Astrocyte (in vitro differentiated cells and primary cell): ENCODE measurements at regions not wholly inside any gene's neighbourhood (a gene's known extent, or its start where the extent isn't known, plus 50 kb on each side); places are given as distances from the start of the nearest gene placed in this dataset.

Source experiments
- DNase-seq: peaks from one replicate; pipeline ENCODE4 v3.0.0-alpha.2; 2010; ENCODE audit warnings: low read depth
- FAIRE-seq: peaks from 2 replicates; lab custom pipeline; 2011; peaks lifted over from hg19 to GRCh38; lab: Jason Lieb, UNC
- H2AFZ ChIP-seq: 2 replicates; pipeline ENCODE4 v1.6.0; 2012; ENCODE audit warnings: low read depth, low read length, inconsistent platforms
- H3K27ac ChIP-seq: 2 replicates; pipeline ENCODE4 v1.5.1; 2011; ENCODE audit warnings: low read depth, low read length, inconsistent platforms
- H3K27me3 ChIP-seq: 2 replicates; pipeline ENCODE4 v1.6.0; 2011; ENCODE audit warnings: low read length, inconsistent platforms; ENCODE audit not compliant: insufficient read depth
- H3K36me3 ChIP-seq: 2 replicates; pipeline ENCODE4 v1.5.1; 2011; ENCODE audit warnings: low read length, inconsistent platforms; ENCODE audit not compliant: insufficient read depth
- H3K4me1 ChIP-seq: 2 replicates; pipeline ENCODE4 v1.5.1; 2011; ENCODE audit warnings: low read length, inconsistent platforms; ENCODE audit not compliant: insufficient read depth
- H3K4me2 ChIP-seq: 2 replicates; pipeline ENCODE4 v1.6.0; 2012; ENCODE audit warnings: low read length, inconsistent platforms
- H3K4me3 ChIP-seq: 2 replicates; pipeline ENCODE4 v1.5.1; 2011; ENCODE audit warnings: low read depth, mild to moderate bottlenecking, low read length, inconsistent platforms; ENCODE audit not compliant: insufficient read depth
- H3K79me2 ChIP-seq: 2 replicates; pipeline ENCODE4 v1.6.0; 2012; ENCODE audit warnings: mild to moderate bottlenecking, low read length, inconsistent platforms; ENCODE audit not compliant: insufficient read depth
- H3K9ac ChIP-seq: 2 replicates; pipeline ENCODE4 v1.6.0; 2012; ENCODE audit warnings: mild to moderate bottlenecking, low read length, inconsistent platforms
- H3K9me3 ChIP-seq: 2 replicates; pipeline ENCODE4 v1.5.1; 2012; ENCODE audit warnings: low read depth, mild to moderate bottlenecking, low read length, inconsistent platforms; ENCODE audit not compliant: insufficient read depth
- H4K20me1 ChIP-seq: 2 replicates; pipeline ENCODE4 v1.6.0; 2012; ENCODE audit warnings: low read length, inconsistent platforms; ENCODE audit not compliant: insufficient read depth
- H3K27ac Mint-ChIP-seq: one replicate; pipeline ENCODE4 v1.8.0; 2021; ENCODE audit warnings: mild to moderate bottlenecking, mixed read lengths; ENCODE audit not compliant: unreplicated experiment
- H3K27me3 Mint-ChIP-seq: one replicate; pipeline ENCODE4 v1.8.0; 2021; ENCODE audit warnings: low read depth, mixed read lengths; ENCODE audit not compliant: unreplicated experiment
- H3K36me3 Mint-ChIP-seq: one replicate; pipeline ENCODE4 v1.8.0; 2021; ENCODE audit warnings: low read depth, mixed read lengths; ENCODE audit not compliant: unreplicated experiment
- H3K4me1 Mint-ChIP-seq: one replicate; pipeline ENCODE4 v1.8.0; 2021; ENCODE audit warnings: low read depth, mixed read lengths; ENCODE audit not compliant: unreplicated experiment
- H3K4me3 Mint-ChIP-seq: one replicate; pipeline ENCODE4 v1.8.0; 2021; ENCODE audit warnings: mild to moderate bottlenecking, moderate library complexity, mixed read lengths; ENCODE audit not compliant: unreplicated experiment
- H3K9me3 Mint-ChIP-seq: one replicate; pipeline ENCODE4 v1.8.0; 2021; ENCODE audit warnings: mild to moderate bottlenecking, mixed read lengths; ENCODE audit not compliant: unreplicated experiment
- CTCF ChIP-seq: IDR thresholded peaks from 2 replicates; pipeline ENCODE4 v1.5.1; 2011; ENCODE audit warnings: low read depth, mild to moderate bottlenecking, inconsistent platforms, low read length, moderate library complexity; ENCODE audit not compliant: insufficient read depth
- EZH2 ChIP-seq: IDR thresholded peaks from 2 replicates; pipeline ENCODE4 v1.6.1; 2012; ENCODE audit warnings: mild to moderate bottlenecking, low read length, inconsistent platforms; ENCODE audit not compliant: insufficient read depth

- no peaks in the 10 kb centered on the region for H3K36me3 ChIP-seq
- DNase-seq (peak; percentile 60), FAIRE-seq (peak; percentile 5)
- TF ChIP-seq EZH2, result no peak
- no peak for TF ChIP-seq CTCF
- Mint-ChIP-seq H3K36me3 (peaks cover 5% of the 10 kb centered on the region), H3K27me3 (no peaks in the 10 kb centered on the region), H3K4me1 (peaks cover 24% of the 10 kb centered on the region), H3K4me3 (peak overlapping the region; percentile 2), H3K9me3 (no peaks in the 10 kb centered on the region), H3K27ac (peak overlapping the region; percentile 90)
- H3K9me3 ChIP-seq, result no peaks in the 10 kb centered on the region
- H3K79me2 ChIP-seq, result no peaks in the 10 kb centered on the region
- H3K9ac ChIP-seq, result no peak overlapping the region
- H3K4me1 ChIP-seq, result peaks cover 8% of the 10 kb centered on the region
- H3K4me2 ChIP-seq, result peak overlapping the region; percentile 8
- H2AFZ ChIP-seq, result no peak overlapping the region
- no peaks in the 10 kb centered on the region for H4K20me1 ChIP-seq
- H3K27ac ChIP-seq, result peak overlapping the region; percentile 32
- no peaks in the 10 kb centered on the region for H3K27me3 ChIP-seq
- H3K4me3 ChIP-seq, result no peak overlapping the region
These were observed 382.1 kb downstream of the ZEB2 start for GRCh38 chr2:144137705-144138428.

- Mint-ChIP-seq H3K9me3 (no peaks in the 10 kb centered on the region), H3K27ac (peak overlapping the region; percentile 90), H3K4me1 (peaks cover 24% of the 10 kb centered on the region), H3K36me3 (peaks cover 4% of the 10 kb centered on the region), H3K27me3 (no peaks in the 10 kb centered on the region), H3K4me3 (peak overlapping the region; percentile 2)
- Histone ChIP-seq H3K4me3 (no peak overlapping the region), H3K4me2 (no peak overlapping the region), H3K79me2 (no peaks in the 10 kb centered on the region), H3K27ac (peak overlapping the region; percentile 32), H2AFZ (no peak overlapping the region), H3K4me1 (peaks cover 8% of the 10 kb centered on the region), H4K20me1 (no peaks in the 10 kb centered on the region), H3K9ac (no peak overlapping the region), H3K9me3 (no peaks in the 10 kb centered on the region), H3K27me3 (no peaks in the 10 kb centered on the region), H3K36me3 (no peaks in the 10 kb centered on the region)
- TF ChIP-seq CTCF (no peak), EZH2 (no peak)
- DNase-seq, result no peak
- no peak for FAIRE-seq
These were observed 382.6 kb downstream of the ZEB2 start for GRCh38 chr2:144137272-144137671.

- TF ChIP-seq CTCF (no peak), EZH2 (no peak)
- Mint-ChIP-seq H3K9me3 (no peaks in the 10 kb centered on the region), H3K36me3 (peaks cover 4% of the 10 kb centered on the region), H3K27me3 (no peaks in the 10 kb centered on the region), H3K4me3 (no peak overlapping the region), H3K4me1 (peaks cover 24% of the 10 kb centered on the region), H3K27ac (no peak overlapping the region)
- no peak overlapping the region for H2AFZ ChIP-seq
- no peak for FAIRE-seq
- no peaks in the 10 kb centered on the region for H3K27me3 ChIP-seq
- no peak for DNase-seq
- no peak overlapping the region for H3K4me3 ChIP-seq
- no peaks in the 10 kb centered on the region for H3K36me3 ChIP-seq
- H3K4me1 ChIP-seq, result peaks cover 8% of the 10 kb centered on the region
- H3K4me2 ChIP-seq, result no peak overlapping the region
- no peak overlapping the region for H3K27ac ChIP-seq
- no peaks in the 10 kb centered on the region for H4K20me1 ChIP-seq
- H3K9ac ChIP-seq, result no peak overlapping the region
- H3K79me2 ChIP-seq, result no peaks in the 10 kb centered on the region
- H3K9me3 ChIP-seq, result no peaks in the 10 kb centered on the region
These were observed 383.5 kb downstream of the ZEB2 start for GRCh38 chr2:144136297-144137010.
